CD4-positive, alpha-beta T cell (primary cell): ENCODE measurements at regions not wholly inside any gene's neighbourhood (a gene's known extent, or its start where the extent isn't known, plus 50 kb on each side); places are given as distances from the start of the nearest gene placed in this dataset.

ENCODE experiments used
- ATAC-seq: fragments of 200-7000 bp; cut with Tn5 transposase; one replicate; pipeline ENCODE4 v1.10.0; 2022; ENCODE audit warnings: mild to moderate bottlenecking; ENCODE audit not compliant: poor library complexity
- CTCF ChIA-PET: fragments of 350-600 bp; sonication (Branson Sonifier 250); formaldehyde crosslinking; loops from one replicate; lab custom pipeline; 2021; ENCODE audit warnings: antibody characterized with exemption, inconsistent platforms; lab: Charles Lee
- POLR2A ChIA-PET: fragments of 350-600 bp; sonication (Branson Sonifier 250); formaldehyde crosslinking; loops from one replicate; lab custom pipeline; 2021; ENCODE audit warnings: antibody characterized with exemption, inconsistent platforms; lab: Charles Lee
- DNase-seq, 14 experiments: peaks; one replicate each; pipeline ENCODE4 v3.0.0-alpha.2; 2013 to 2020; ENCODE audit warnings: mixed read lengths in 2 of 14
- H3K27ac ChIP-seq, 2 donors: one replicate each; pipeline versions ENCODE4 v1.5.1 to v1.7.0; 2013; ENCODE audit warnings: low read length in 2 of 2, low read depth in 1 of 2, mild to moderate bottlenecking in 1 of 2
- H3K27me3 ChIP-seq, 2 experiments: 1 replicate in 1 of 2; 2 replicates in 1 of 2; pipeline versions ENCODE4 v1.6.1 to v1.7.0; 2013; ENCODE audit warnings: low read length in 2 of 2, control low read depth in 1 of 2, mild to moderate bottlenecking in 1 of 2, moderate library complexity in 1 of 2; ENCODE audit not compliant: insufficient read depth in 2 of 2, control insufficient read depth in 1 of 2
- H3K36me3 ChIP-seq: one replicate; pipeline ENCODE4 v1.6.1; 2013; ENCODE audit warnings: low read length, control low read depth; ENCODE audit not compliant: insufficient read depth
- H3K4me1 ChIP-seq: one replicate; pipeline ENCODE4 v1.6.1; 2013; ENCODE audit warnings: low read length, control low read depth; ENCODE audit not compliant: insufficient read depth
- H3K4me3 ChIP-seq: one replicate; pipeline ENCODE4 v1.5.1; 2013; ENCODE audit warnings: mild to moderate bottlenecking, low read length, moderate library complexity
- H3K9me3 ChIP-seq, 2 experiments: 1 replicate in 1 of 2; 2 replicates in 1 of 2; pipeline versions ENCODE4 v1.6.1 to v1.7.0; 2013; ENCODE audit warnings: low read length in 2 of 2, mild to moderate bottlenecking in 2 of 2, control low read depth in 1 of 2, moderate library complexity in 1 of 2; ENCODE audit not compliant: control insufficient read depth in 1 of 2, insufficient read depth in 1 of 2
- H3K27ac Mint-ChIP-seq: one replicate; pipeline ENCODE4 v1.8.0; 2020; ENCODE audit warnings: mixed read lengths
- H3K27me3 Mint-ChIP-seq: one replicate; pipeline ENCODE4 v1.8.0; 2021; ENCODE audit warnings: mixed read lengths
- H3K36me3 Mint-ChIP-seq: one replicate; pipeline ENCODE4 v1.8.0; 2021; ENCODE audit warnings: low read depth, mixed read lengths
- H3K4me1 Mint-ChIP-seq: one replicate; pipeline ENCODE4 v1.8.0; 2021; ENCODE audit warnings: low read depth, mixed read lengths
- H3K4me3 Mint-ChIP-seq: one replicate; pipeline ENCODE4 v1.8.0; 2020; ENCODE audit warnings: mild to moderate bottlenecking, mixed read lengths
- H3K9me3 Mint-ChIP-seq: one replicate; pipeline ENCODE4 v1.8.0; 2020; ENCODE audit warnings: mixed read lengths
- CTCF ChIP-seq: fragments of 200-600 bp; IDR thresholded peaks from one replicate; pipeline ENCODE4 v1.8.0; 2022; ENCODE audit warnings: antibody characterized with exemption, mild to moderate bottlenecking
- intact Hi-C, 2 experiments: fragments of 100-400 bp; cut with DNase I in 1 of 2; cut with micrococcal nuclease in 1 of 2; formaldehyde crosslinking; loops; one replicate each; pipeline versions ENCODE4 v1.15.1 to v1.9.0; 2023 to 2025; cut with DNase I, micrococcal nuclease

GRCh38 chr9:134516464-134516863 lies 125.1 kb upstream of the COL5A1 start:
- CTCF ChIA-PET, result no interaction called here
- no peaks in the 10 kb centered on the region for H3K27me3 ChIP-seq
- POLR2A ChIA-PET, result no interaction called here
- intact Hi-C loops, result no loop called here
- H3K4me3 ChIP-seq, result no peak overlapping the region
- TF ChIP-seq CTCF, result no peak
- ATAC-seq, result no peak
- DNase-seq, result no peak
- Mint-ChIP-seq H3K4me1 (no peaks in the 10 kb centered on the region), H3K36me3 (no peaks in the 10 kb centered on the region), H3K9me3 (no peaks in the 10 kb centered on the region), H3K4me3 (no peak overlapping the region), H3K27me3 (no peaks in the 10 kb centered on the region), H3K27ac (no peak overlapping the region)
- no peak overlapping the region for H3K27ac ChIP-seq
- peaks cover 0 to 12% of the 10 kb centered on the region in 2 experiments for H3K9me3 ChIP-seq
- H3K4me1 ChIP-seq, result no peaks in the 10 kb centered on the region
- H3K36me3 ChIP-seq, result no peaks in the 10 kb centered on the region

- H3K4me3 ChIP-seq, result no peak overlapping the region
- no peaks in the 10 kb centered on the region for H3K36me3 Mint-ChIP-seq
- DNase-seq (peak in 1 of 14 experiments; percentile 4), ATAC-seq (no peak)
- no peaks in the 10 kb centered on the region for H3K4me1 Mint-ChIP-seq
- no peak overlapping the region for H3K27ac Mint-ChIP-seq
- H3K4me1 ChIP-seq, result no peaks in the 10 kb centered on the region
- H3K27me3 ChIP-seq, result no peaks in the 10 kb centered on the region
- POLR2A ChIA-PET, result no interaction called here
- no peaks in the 10 kb centered on the region for H3K27me3 Mint-ChIP-seq
- no peak for TF ChIP-seq CTCF
- H3K36me3 ChIP-seq, result no peaks in the 10 kb centered on the region
- intact Hi-C loops, result no loop called here
- no peaks in the 10 kb centered on the region for H3K9me3 Mint-ChIP-seq
- CTCF ChIA-PET, result no interaction called here
- peaks cover 0 to 19% of the 10 kb centered on the region in 2 experiments for H3K9me3 ChIP-seq
- no peak overlapping the region for H3K27ac ChIP-seq
- no peak overlapping the region for H3K4me3 Mint-ChIP-seq
Measured at GRCh38 chr9:134517069-134517680, 124.4 kb upstream of the COL5A1 start.

GRCh38 chr9:134518004-134518606 lies 123.5 kb upstream of the COL5A1 start:
- Mint-ChIP-seq H3K4me3 (no peak overlapping the region), H3K9me3 (no peaks in the 10 kb centered on the region), H3K36me3 (no peaks in the 10 kb centered on the region), H3K27ac (no peak overlapping the region), H3K4me1 (no peaks in the 10 kb centered on the region), H3K27me3 (peaks cover 4% of the 10 kb centered on the region)
- peak in 1 of 14 experiments; percentile 5 for DNase-seq
- intact Hi-C loops, result no loop called here
- POLR2A ChIA-PET, result no interaction called here
- Histone ChIP-seq H3K4me3 (no peak overlapping the region), H3K9me3 (peaks cover 0 to 23% of the 10 kb centered on the region in 2 experiments), H3K36me3 (no peaks in the 10 kb centered on the region), H3K27ac (no peak overlapping the region), H3K4me1 (no peaks in the 10 kb centered on the region), H3K27me3 (no peaks in the 10 kb centered on the region)
- TF ChIP-seq CTCF, result no peak
- CTCF ChIA-PET, result no interaction called here
- no peak for ATAC-seq
